Glutamatergic neuron (in vitro differentiated cells): ENCODE measurements at regions not wholly inside any gene's neighbourhood (a gene's known extent, or its start where the extent isn't known, plus 50 kb on each side); places are given as distances from the start of the nearest gene placed in this dataset.

Experiments used
- DNase-seq: peaks from one replicate; pipeline ENCODE4 v3.0.0; 2022
- H3K27ac Mint-ChIP-seq: one replicate; pipeline ENCODE4 v1.8.0; 2020; ENCODE audit warnings: mild to moderate bottlenecking, mixed read lengths, inconsistent platforms; ENCODE audit not compliant: unreplicated experiment
- H3K27me3 Mint-ChIP-seq: one replicate; pipeline ENCODE4 v1.8.0; 2020; ENCODE audit warnings: mild to moderate bottlenecking, moderate library complexity, mixed read lengths, inconsistent platforms; ENCODE audit not compliant: unreplicated experiment
- H3K36me3 Mint-ChIP-seq: one replicate; pipeline ENCODE4 v1.8.0; 2020; ENCODE audit warnings: mild to moderate bottlenecking, mixed read lengths, inconsistent platforms; ENCODE audit not compliant: unreplicated experiment
- H3K4me1 Mint-ChIP-seq: one replicate; pipeline ENCODE4 v1.8.0; 2020; ENCODE audit warnings: mild to moderate bottlenecking, low read depth, mixed read lengths, inconsistent platforms; ENCODE audit not compliant: unreplicated experiment
- H3K4me3 Mint-ChIP-seq: one replicate; pipeline ENCODE4 v1.8.0; 2020; ENCODE audit warnings: mild to moderate bottlenecking, mixed read lengths, inconsistent platforms; ENCODE audit not compliant: unreplicated experiment
- H3K9me3 Mint-ChIP-seq: one replicate; pipeline ENCODE4 v1.8.0; 2020; ENCODE audit warnings: mild to moderate bottlenecking, moderate library complexity, mixed read lengths, inconsistent platforms; ENCODE audit not compliant: unreplicated experiment
- TF ChIP-seq, protein P1 (sequence below): fragments of 200-600 bp; sonication (generic); IDR thresholded peaks from one replicate; pipeline ENCODE4 v1.5.0; 2021; ENCODE audit not compliant: partially characterized antibody, unreplicated experiment

DNA sequence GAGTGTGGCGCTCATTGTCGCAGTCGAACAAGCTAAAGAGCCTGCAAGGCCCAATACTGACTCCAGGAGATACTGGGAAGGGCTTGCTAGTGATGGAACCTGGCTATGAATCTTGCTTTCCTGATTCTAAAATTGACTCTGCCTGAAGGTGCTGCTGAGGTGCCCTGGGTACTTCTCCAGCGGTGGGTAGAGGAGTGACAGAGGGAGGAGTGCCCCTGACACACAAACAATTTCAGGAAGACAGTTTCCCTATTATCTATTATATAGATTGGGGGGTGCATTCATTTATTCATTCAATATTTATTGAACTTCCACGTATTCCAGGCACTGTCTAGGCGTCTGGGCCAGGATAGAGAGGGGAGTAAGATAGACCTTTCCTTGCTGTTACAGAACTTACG, 339.2 kb upstream of the GATB start:
- H3K9me3 Mint-ChIP-seq, result peaks cover 3% of the 10 kb centered on the region
- H3K36me3 Mint-ChIP-seq, result no peaks in the 10 kb centered on the region
- no peak overlapping the region for H3K4me3 Mint-ChIP-seq
- H3K27me3 Mint-ChIP-seq, result peaks cover 11% of the 10 kb centered on the region
- H3K27ac Mint-ChIP-seq, result peak overlapping the region; percentile 3
- peaks cover 29% of the 10 kb centered on the region for H3K4me1 Mint-ChIP-seq
- DNase-seq, result no peak
- TF ChIP-seq, protein P1, sequence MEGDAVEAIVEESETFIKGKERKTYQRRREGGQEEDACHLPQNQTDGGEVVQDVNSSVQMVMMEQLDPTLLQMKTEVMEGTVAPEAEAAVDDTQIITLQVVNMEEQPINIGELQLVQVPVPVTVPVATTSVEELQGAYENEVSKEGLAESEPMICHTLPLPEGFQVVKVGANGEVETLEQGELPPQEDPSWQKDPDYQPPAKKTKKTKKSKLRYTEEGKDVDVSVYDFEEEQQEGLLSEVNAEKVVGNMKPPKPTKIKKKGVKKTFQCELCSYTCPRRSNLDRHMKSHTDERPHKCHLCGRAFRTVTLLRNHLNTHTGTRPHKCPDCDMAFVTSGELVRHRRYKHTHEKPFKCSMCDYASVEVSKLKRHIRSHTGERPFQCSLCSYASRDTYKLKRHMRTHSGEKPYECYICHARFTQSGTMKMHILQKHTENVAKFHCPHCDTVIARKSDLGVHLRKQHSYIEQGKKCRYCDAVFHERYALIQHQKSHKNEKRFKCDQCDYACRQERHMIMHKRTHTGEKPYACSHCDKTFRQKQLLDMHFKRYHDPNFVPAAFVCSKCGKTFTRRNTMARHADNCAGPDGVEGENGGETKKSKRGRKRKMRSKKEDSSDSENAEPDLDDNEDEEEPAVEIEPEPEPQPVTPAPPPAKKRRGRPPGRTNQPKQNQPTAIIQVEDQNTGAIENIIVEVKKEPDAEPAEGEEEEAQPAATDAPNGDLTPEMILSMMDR, result no peak

DNA sequence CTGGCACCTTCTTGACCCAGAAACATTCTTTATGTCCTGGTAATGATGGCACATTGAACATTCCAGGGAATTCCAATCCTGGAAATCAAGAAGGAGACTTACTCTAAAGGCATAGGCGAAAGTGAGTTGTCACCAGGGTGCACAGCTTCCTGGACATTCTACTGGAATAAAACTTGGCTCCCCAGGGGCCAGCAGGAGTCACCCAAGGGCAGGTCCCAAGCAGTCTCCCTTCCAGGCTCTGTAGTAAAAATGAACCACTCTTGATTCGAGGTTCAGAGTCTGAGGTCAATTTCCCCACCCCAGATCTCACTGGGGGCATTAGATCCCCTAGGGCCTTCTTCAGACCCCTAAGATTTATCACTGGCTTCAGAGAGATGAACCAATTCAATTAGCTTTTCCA, 338.7 kb upstream of the GATB start:
- Mint-ChIP-seq H3K4me3 (no peak overlapping the region), H3K4me1 (peaks cover 25% of the 10 kb centered on the region), H3K36me3 (no peaks in the 10 kb centered on the region), H3K27me3 (peaks cover 11% of the 10 kb centered on the region), H3K27ac (no peak overlapping the region), H3K9me3 (peaks cover 3% of the 10 kb centered on the region)
- TF ChIP-seq, protein P1, result no peak
- DNase-seq, result no peak

DNA sequence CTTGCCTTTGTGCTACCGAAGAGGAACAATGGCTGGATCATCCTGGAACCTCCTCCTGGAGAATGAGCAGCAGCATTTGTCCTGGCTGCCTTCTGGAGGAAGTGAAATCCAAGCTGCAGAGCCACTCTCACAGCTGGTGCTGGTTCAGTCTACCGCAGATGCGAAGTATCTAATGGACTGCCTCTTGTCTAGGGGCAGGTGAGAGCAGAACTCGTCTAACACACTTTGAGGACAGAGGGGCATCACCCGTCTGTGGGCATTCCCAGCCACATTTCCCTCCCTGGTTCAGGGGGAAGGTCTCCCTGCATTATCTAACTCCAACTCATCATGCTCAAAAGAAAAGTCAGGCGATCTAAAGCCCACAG, 338.2 kb upstream of the GATB start:
- peaks cover 22% of the 10 kb centered on the region for H3K4me1 Mint-ChIP-seq
- H3K36me3 Mint-ChIP-seq, result no peaks in the 10 kb centered on the region
- no peak for DNase-seq
- peaks cover 11% of the 10 kb centered on the region for H3K27me3 Mint-ChIP-seq
- no peak overlapping the region for H3K27ac Mint-ChIP-seq
- TF ChIP-seq, protein P1, result no peak
- H3K9me3 Mint-ChIP-seq, result peaks cover 1% of the 10 kb centered on the region
- no peak overlapping the region for H3K4me3 Mint-ChIP-seq

DNA sequence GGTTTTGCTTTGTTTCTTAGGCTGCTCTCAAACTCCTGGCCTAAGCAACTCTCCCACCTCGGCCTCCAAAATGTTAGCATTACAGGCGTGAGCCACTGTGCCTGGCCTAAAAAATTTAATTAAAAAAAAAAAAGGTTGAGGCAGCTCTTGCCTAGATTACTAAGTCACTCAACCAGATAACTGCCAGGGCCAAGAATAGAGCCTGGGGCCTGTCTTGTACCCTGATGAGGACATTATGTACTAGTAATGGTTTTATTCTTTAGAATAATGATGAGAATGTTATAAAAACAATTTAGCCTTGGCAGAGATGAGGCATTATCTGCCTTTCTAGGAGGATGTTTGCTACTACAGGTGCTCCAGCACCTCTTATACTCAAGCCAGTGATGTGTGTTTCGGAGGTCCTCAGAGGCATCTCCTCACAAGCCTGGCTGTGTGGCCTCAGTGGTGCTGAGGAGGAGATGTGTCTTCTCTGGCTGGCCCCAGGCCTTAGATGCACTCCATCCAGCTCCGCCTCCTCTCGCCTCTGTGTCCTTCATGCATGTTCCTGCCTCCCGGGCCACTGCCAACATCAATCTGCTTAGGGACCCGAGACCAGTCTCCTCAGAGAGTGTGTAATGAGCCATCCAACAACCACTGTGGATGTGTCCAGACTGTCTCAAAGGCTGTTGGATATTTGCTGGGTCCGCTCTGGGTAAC, 337.7 kb upstream of the GATB start:
- Mint-ChIP-seq H3K36me3 (no peaks in the 10 kb centered on the region), H3K9me3 (peaks cover 1% of the 10 kb centered on the region), H3K27me3 (peaks cover 7% of the 10 kb centered on the region), H3K4me1 (peaks cover 19% of the 10 kb centered on the region), H3K27ac (no peak overlapping the region), H3K4me3 (no peak overlapping the region)
- TF ChIP-seq, protein P1, result no peak
- no peak for DNase-seq

DNA sequence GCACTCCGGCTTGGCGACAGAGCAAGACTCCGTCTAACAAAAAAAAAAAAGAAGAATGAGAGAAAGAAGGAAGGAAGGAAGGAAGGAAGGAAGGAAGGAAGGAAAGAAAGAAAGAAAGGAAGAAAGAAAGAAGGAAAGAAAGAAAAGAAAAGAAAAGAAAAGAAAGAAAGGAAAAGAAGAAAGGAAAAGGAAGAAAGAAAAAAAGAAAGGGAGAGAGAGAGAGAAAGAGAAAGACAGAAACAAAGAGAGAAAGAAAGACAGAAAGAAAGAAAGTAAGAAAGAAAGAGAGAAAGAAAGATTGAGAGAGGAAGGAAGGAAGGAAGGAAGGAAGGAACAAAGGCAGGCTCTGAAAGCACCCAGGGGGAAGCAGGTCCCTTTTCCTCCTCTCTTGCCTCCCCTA, 336.6 kb upstream of the GATB start:
- peaks cover 7% of the 10 kb centered on the region for H3K27me3 Mint-ChIP-seq
- no peak overlapping the region for H3K4me3 Mint-ChIP-seq
- H3K36me3 Mint-ChIP-seq, result no peaks in the 10 kb centered on the region
- H3K4me1 Mint-ChIP-seq, result peaks cover 11% of the 10 kb centered on the region
- H3K27ac Mint-ChIP-seq, result no peak overlapping the region
- H3K9me3 Mint-ChIP-seq, result peaks cover 1% of the 10 kb centered on the region
- TF ChIP-seq, protein P1, result no peak
- DNase-seq, result no peak
